Stomach smooth muscle (tissue), 2 donors: ENCODE measurements at regions not wholly inside any gene's neighbourhood (a gene's known extent, or its start where the extent isn't known, plus 50 kb on each side); places are given as distances from the start of the nearest gene placed in this dataset.

Experiments used
- H3K27ac ChIP-seq: one replicate; pipeline ENCODE4 v1.7.0; 2013; ENCODE audit warnings: mild to moderate bottlenecking, low read length, inconsistent platforms
- H3K27me3 ChIP-seq, 2 donors: one replicate each; pipeline ENCODE4 v1.7.0; 2013; ENCODE audit warnings: low read length in 2 of 2; ENCODE audit not compliant: insufficient read depth in 2 of 2, control insufficient read depth in 1 of 2
- H3K36me3 ChIP-seq, 2 donors: one replicate each; pipeline ENCODE4 v1.7.0; 2013; ENCODE audit warnings: low read length in 2 of 2; ENCODE audit not compliant: control insufficient read depth in 2 of 2, insufficient read depth in 2 of 2
- H3K4me1 ChIP-seq: one replicate; pipeline ENCODE4 v1.7.0; 2013; ENCODE audit warnings: low read length; ENCODE audit not compliant: control insufficient read depth, insufficient read depth
- H3K4me3 ChIP-seq, 2 donors: one replicate each; pipeline ENCODE4 v1.7.0; 2013; ENCODE audit warnings: low read length in 2 of 2
- H3K9ac ChIP-seq, 2 donors: one replicate each; pipeline ENCODE4 v1.7.0; 2013; ENCODE audit warnings: low read length in 2 of 2, mild to moderate bottlenecking in 1 of 2
- H3K9me3 ChIP-seq, 2 donors: one replicate each; pipeline ENCODE4 v1.7.0; 2013; ENCODE audit warnings: low read length in 2 of 2; ENCODE audit not compliant: control insufficient read depth in 2 of 2
- donor health status: healthy.
- donor health status: Pancreatic carcinoma.

GRCh38 chr5:91976451-91976850, 593.3 kb upstream of the ARRDC3 start:
- no peak overlapping the region for H3K27ac ChIP-seq
- no peak overlapping the region for H3K4me3 ChIP-seq

GRCh38 chr5:91963166-91963565, 580.0 kb upstream of the ARRDC3 start:
- H3K27ac ChIP-seq, result no peak overlapping the region
- H3K9ac ChIP-seq, result no peak overlapping the region
- H3K9me3 ChIP-seq, result peaks cover 0 to 4% of the 10 kb centered on the region in 2 donors
- no peak overlapping the region for H3K4me3 ChIP-seq
- no peaks in the 10 kb centered on the region for H3K27me3 ChIP-seq
- H3K4me1 ChIP-seq, result no peaks in the 10 kb centered on the region
- H3K36me3 ChIP-seq, result no peaks in the 10 kb centered on the region

More at GRCh38 chr5:91976451-91976850, 593.3 kb upstream of the ARRDC3 start:
- H3K36me3 ChIP-seq, result no peaks in the 10 kb centered on the region
- no peaks in the 10 kb centered on the region for H3K27me3 ChIP-seq
- H3K9me3 ChIP-seq, result no peaks in the 10 kb centered on the region
- H3K9ac ChIP-seq, result no peak overlapping the region
- H3K4me1 ChIP-seq, result no peaks in the 10 kb centered on the region

- H3K4me1 ChIP-seq, result no peaks in the 10 kb centered on the region
- H3K36me3 ChIP-seq, result no peaks in the 10 kb centered on the region
- no peak overlapping the region for H3K4me3 ChIP-seq
- peaks cover 0 to 4% of the 10 kb centered on the region in 2 donors for H3K9me3 ChIP-seq
- H3K27ac ChIP-seq, result no peak overlapping the region
- H3K9ac ChIP-seq, result no peak overlapping the region
- H3K27me3 ChIP-seq, result no peaks in the 10 kb centered on the region
Measured at GRCh38 chr5:91957666-91958065, 574.5 kb upstream of the ARRDC3 start.

GRCh38 chr5:91956738-91957137, 573.6 kb upstream of the ARRDC3 start:
- no peaks in the 10 kb centered on the region for H3K4me1 ChIP-seq
- H3K4me3 ChIP-seq, result no peak overlapping the region
- H3K27me3 ChIP-seq, result no peaks in the 10 kb centered on the region
- no peak overlapping the region for H3K27ac ChIP-seq
- H3K9ac ChIP-seq, result no peak overlapping the region
- H3K36me3 ChIP-seq, result no peaks in the 10 kb centered on the region
- no peaks in the 10 kb centered on the region for H3K9me3 ChIP-seq

GRCh38 chr5:91955610-91956009, 572.5 kb upstream of the ARRDC3 start:
- no peaks in the 10 kb centered on the region for H3K36me3 ChIP-seq
- no peak overlapping the region for H3K27ac ChIP-seq

GRCh38 chr5:91954136-91954535, 571.0 kb upstream of the ARRDC3 start:
- H3K9me3 ChIP-seq, result no peaks in the 10 kb centered on the region
- no peak overlapping the region for H3K4me3 ChIP-seq
- no peak overlapping the region for H3K9ac ChIP-seq
- H3K36me3 ChIP-seq, result no peaks in the 10 kb centered on the region
- H3K27me3 ChIP-seq, result no peaks in the 10 kb centered on the region
- H3K4me1 ChIP-seq, result no peaks in the 10 kb centered on the region
- no peak overlapping the region for H3K27ac ChIP-seq

More at GRCh38 chr5:91955610-91956009, 572.5 kb upstream of the ARRDC3 start:
- no peak overlapping the region for H3K9ac ChIP-seq
- H3K4me3 ChIP-seq, result no peak overlapping the region
- no peaks in the 10 kb centered on the region for H3K4me1 ChIP-seq
- no peaks in the 10 kb centered on the region for H3K27me3 ChIP-seq
- H3K9me3 ChIP-seq, result no peaks in the 10 kb centered on the region

- Histone ChIP-seq H3K27ac (no peak overlapping the region), H3K4me1 (no peaks in the 10 kb centered on the region), H3K9me3 (no peaks in the 10 kb centered on the region), H3K27me3 (no peaks in the 10 kb centered on the region), H3K4me3 (no peak overlapping the region), H3K36me3 (no peaks in the 10 kb centered on the region), H3K9ac (no peak overlapping the region)
Measured at GRCh38 chr5:91950328-91950727, 567.2 kb upstream of the ARRDC3 start.

- no peaks in the 10 kb centered on the region for H3K4me1 ChIP-seq
- H3K27ac ChIP-seq, result no peak overlapping the region
- no peaks in the 10 kb centered on the region for H3K9me3 ChIP-seq
- H3K9ac ChIP-seq, result no peak overlapping the region
- H3K27me3 ChIP-seq, result no peaks in the 10 kb centered on the region
- no peaks in the 10 kb centered on the region for H3K36me3 ChIP-seq
- H3K4me3 ChIP-seq, result no peak overlapping the region
Measured at GRCh38 chr5:91946870-91947269, 563.8 kb upstream of the ARRDC3 start.

- Histone ChIP-seq H3K9ac (no peak overlapping the region), H3K36me3 (no peaks in the 10 kb centered on the region), H3K27ac (no peak overlapping the region), H3K4me3 (no peak overlapping the region), H3K9me3 (no peaks in the 10 kb centered on the region), H3K4me1 (no peaks in the 10 kb centered on the region), H3K27me3 (no peaks in the 10 kb centered on the region)
Measured at GRCh38 chr5:91941588-91941987, 558.5 kb upstream of the ARRDC3 start.

GRCh38 chr5:91938441-91938840, 555.3 kb upstream of the ARRDC3 start:
- Histone ChIP-seq H3K27ac (no peak overlapping the region), H3K36me3 (no peaks in the 10 kb centered on the region), H3K9ac (no peak overlapping the region), H3K27me3 (no peaks in the 10 kb centered on the region), H3K9me3 (no peaks in the 10 kb centered on the region), H3K4me3 (no peak overlapping the region), H3K4me1 (no peaks in the 10 kb centered on the region)

- H3K27me3 ChIP-seq, result no peaks in the 10 kb centered on the region
- H3K4me3 ChIP-seq, result no peak overlapping the region
- H3K9me3 ChIP-seq, result no peaks in the 10 kb centered on the region
- H3K27ac ChIP-seq, result no peak overlapping the region
- no peaks in the 10 kb centered on the region for H3K36me3 ChIP-seq
- no peak overlapping the region for H3K9ac ChIP-seq
- H3K4me1 ChIP-seq, result no peaks in the 10 kb centered on the region
Measured at GRCh38 chr5:91937121-91937520, 554.0 kb upstream of the ARRDC3 start.

GRCh38 chr5:91929522-91929817, 546.4 kb upstream of the ARRDC3 start:
- Histone ChIP-seq H3K4me3 (no peak overlapping the region), H3K36me3 (no peaks in the 10 kb centered on the region), H3K9ac (no peak overlapping the region), H3K27me3 (no peaks in the 10 kb centered on the region), H3K9me3 (no peaks in the 10 kb centered on the region), H3K27ac (no peak overlapping the region), H3K4me1 (no peaks in the 10 kb centered on the region)
